Right lobe of liver (tissue), 6 donors: ENCODE measurements at regions not wholly inside any gene's neighbourhood (a gene's known extent, or its start where the extent isn't known, plus 50 kb on each side); places are given as distances from the start of the nearest gene placed in this dataset.

Experiments used
- ATAC-seq, 4 donors: fragments of 200-7000 bp; cut with Tn5 transposase; one replicate each; pipeline ENCODE4 v1.9.1; 2020; ENCODE audit warnings: mild to moderate bottlenecking in 4 of 4, moderate library complexity in 4 of 4
- DNase-seq, 3 donors: peaks; one replicate each; pipeline ENCODE4 v3.0.0-alpha.2; 2020
- H3K27ac ChIP-seq, 3 donors: fragments of 200-600 bp; one replicate each; pipeline ENCODE4 v1.8.0; 2022
- H3K27me3 ChIP-seq, 2 donors: fragments of 200-600 bp; one replicate each; pipeline ENCODE4 v1.8.0; 2022
- H3K36me3 ChIP-seq, 4 donors: fragments of 200-600 bp; sonication (generic) in 1 of 4; one replicate each; pipeline versions ENCODE4 v1.5.1 to v1.8.0; 2017 to 2022; ENCODE audit warnings: control low read depth in 1 of 4
- H3K4me1 ChIP-seq, 4 donors: fragments of 200-600 bp; sonication (generic) in 1 of 4; one replicate each; pipeline versions ENCODE4 v1.5.1 to v1.8.0; 2017 to 2022; ENCODE audit warnings: control low read depth in 1 of 4
- H3K4me3 ChIP-seq, 3 donors: fragments of 200-600 bp; one replicate each; pipeline ENCODE4 v1.8.0; 2022
- H3K9me3 ChIP-seq, 4 donors: fragments of 200-600 bp; sonication (generic) in 1 of 4; one replicate each; pipeline versions ENCODE4 v1.5.1 to v1.8.0; 2017 to 2022; ENCODE audit warnings: control low read depth in 1 of 4
- CTCF ChIP-seq, 4 donors: fragments of 200-600 bp in 3 of 4; fragments of 450-650 bp in 1 of 4; IDR thresholded peaks; one replicate each; pipeline versions ENCODE4 v1.5.1 to v1.8.0; 2016 to 2022; ENCODE audit warnings: antibody characterized with exemption in 4 of 4, mild to moderate bottlenecking in 2 of 4
- POLR2A ChIP-seq: fragments of 450-650 bp; IDR thresholded peaks from one replicate; pipeline ENCODE4 v1.6.1; 2017; ENCODE audit warnings: antibody characterized with exemption, mild to moderate bottlenecking
- WGBS: methylation state at CpG from one replicate; pipeline ENCODE4 v1.1.6; 2018; ENCODE audit warnings: low coverage, low lambda C conversion rate; ENCODE audit not compliant: insufficient coverage; ENCODE audit errors: missing lambda C conversion rate; 5-methylcytosine and 5-hydroxymethylcytosine counted together
- intact Hi-C, 2 donors: fragments of 100-400 bp; cut with DNase I; formaldehyde crosslinking; loops; one replicate each; pipeline versions ENCODE4 v1.11.2 to v1.14.1; 2022
- donor health status: DM: no; HTN: yes; CAD: no.
- donor health status: DM: no; HTN: no; CAD: no.
- donor health status: DM: no; HTN: no; CAD: no.
- donor health status: DM: no; HTN: yes; CAD: no.
- donor health status: DM: no; HTN: yes; CAD: no.

- Histone ChIP-seq H3K4me1 (no peaks in the 10 kb centered on the region), H3K27ac (no peak overlapping the region), H3K4me3 (no peak overlapping the region), H3K9me3 (no peaks in the 10 kb centered on the region), H3K36me3 (no peaks in the 10 kb centered on the region), H3K27me3 (no peaks in the 10 kb centered on the region)
- intact Hi-C loops, result no loop called here
- WGBS, result 63% methylated on average over 2 of the region's 2 CpGs
- no peak for TF ChIP-seq CTCF (IDR thresholded peaks at IDR 0.05)
- TF ChIP-seq POLR2A, result no peak
- ATAC-seq, result no peak
- DNase-seq, result no peak
Measured at GRCh38 chr12:107366322-107366721, 273.0 kb upstream of the CRY1 start.

- intact Hi-C loops, result no loop called here
- H3K36me3 ChIP-seq, result no peaks in the 10 kb centered on the region
- no peaks in the 10 kb centered on the region for H3K27me3 ChIP-seq
- H3K27ac ChIP-seq, result no peak overlapping the region
- whole genome bisulfite sequencing, result 50% methylated on average over 4 of the region's 5 CpGs
- no peaks in the 10 kb centered on the region for H3K4me1 ChIP-seq
- H3K4me3 ChIP-seq, result no peak overlapping the region
- no peak for DNase-seq
- TF ChIP-seq CTCF (IDR thresholded peaks at IDR 0.05) (no peak), POLR2A (no peak)
- ATAC-seq, result no peak
- no peaks in the 10 kb centered on the region for H3K9me3 ChIP-seq
Measured at GRCh38 chr12:107368586-107368985, 275.2 kb upstream of the CRY1 start.

GRCh38 chr12:107369006-107369405 is 275.7 kb upstream of the CRY1 start:
- H3K27ac ChIP-seq, result no peak overlapping the region
- intact Hi-C loops, result no loop called here
- H3K9me3 ChIP-seq, result no peaks in the 10 kb centered on the region
- DNase-seq, result no peak
- H3K27me3 ChIP-seq, result no peaks in the 10 kb centered on the region
- no peaks in the 10 kb centered on the region for H3K36me3 ChIP-seq
- WGBS, result 42% methylated on average over 2 of the region's 2 CpGs
- no peak overlapping the region for H3K4me3 ChIP-seq
- no peak for TF ChIP-seq CTCF (IDR thresholded peaks at IDR 0.05)
- no peak for ATAC-seq
- H3K4me1 ChIP-seq, result no peaks in the 10 kb centered on the region

GRCh38 chr12:107369679-107370078 is 276.3 kb upstream of the CRY1 start:
- Histone ChIP-seq H3K4me3 (no peak overlapping the region), H3K4me1 (no peaks in the 10 kb centered on the region), H3K27ac (no peak overlapping the region), H3K9me3 (no peaks in the 10 kb centered on the region), H3K27me3 (no peaks in the 10 kb centered on the region), H3K36me3 (no peaks in the 10 kb centered on the region)
- WGBS, result 84% methylated on average over 4 of the region's 4 CpGs
- intact Hi-C loops, result no loop called here
- no peak for TF ChIP-seq CTCF (IDR thresholded peaks at IDR 0.05)
- TF ChIP-seq POLR2A, result no peak
- ATAC-seq, result peak in 3 of 4 donors; percentile 37 to 42 (median 42)
- DNase-seq, result no peak

- WGBS, result 29% methylated on average over 3 of the region's 5 CpGs
- TF ChIP-seq POLR2A (no peak), CTCF (IDR thresholded peaks at IDR 0.05) (no peak)
- Histone ChIP-seq H3K27me3 (no peaks in the 10 kb centered on the region), H3K27ac (no peak overlapping the region), H3K36me3 (no peaks in the 10 kb centered on the region), H3K4me3 (no peak overlapping the region), H3K9me3 (no peaks in the 10 kb centered on the region), H3K4me1 (no peaks in the 10 kb centered on the region)
- intact Hi-C loops, result no loop called here
- DNase-seq, result no peak
- ATAC-seq, result peak in 2 of 4 donors; percentile 17 to 30
Measured at GRCh38 chr12:107372229-107372658, 278.9 kb upstream of the CRY1 start.
